T-helper 17 cell (primary cell): ENCODE measurements at regions not wholly inside any gene's neighbourhood (a gene's known extent, or its start where the extent isn't known, plus 50 kb on each side); places are given as distances from the start of the nearest gene placed in this dataset.
"Not testable (repeated sequence)": the region's sequence is repeated elsewhere in the genome, so short reads cannot be mapped to it uniquely, and the experiment has no call there.

Source experiments
- ATAC-seq: fragments of 150-1000 bp; cut with Tn5 transposase; 2 replicates; pipeline ENCODE4 v1.10.0; 2021; ENCODE audit warnings: mild to moderate bottlenecking, moderate library complexity
- DNase-seq, 3 donors: peaks; one replicate each; pipeline versions ENCODE4 v3.0.0 to v3.0.0-alpha.2; 2020 to 2021
- H3K9me3 ChIP-seq: one replicate; pipeline ENCODE4 v1.7.0; 2013; ENCODE audit warnings: low read length, mild to moderate bottlenecking; ENCODE audit not compliant: control insufficient read depth, poor library complexity, severe bottlenecking
- H3K27ac Mint-ChIP-seq: one replicate; pipeline ENCODE4 v1.8.0; 2022; ENCODE audit warnings: mild to moderate bottlenecking, moderate library complexity, mixed read lengths
- H3K27me3 Mint-ChIP-seq: one replicate; pipeline ENCODE4 v1.8.0; 2022; ENCODE audit warnings: mixed read lengths
- H3K36me3 Mint-ChIP-seq: one replicate; pipeline ENCODE4 v1.8.0; 2022; ENCODE audit warnings: low read depth, mixed read lengths
- H3K4me1 Mint-ChIP-seq: one replicate; pipeline ENCODE4 v1.8.0; 2022; ENCODE audit warnings: mild to moderate bottlenecking, mixed read lengths
- H3K4me3 Mint-ChIP-seq: one replicate; pipeline ENCODE4 v1.8.0; 2022; ENCODE audit warnings: mild to moderate bottlenecking, moderate library complexity, mixed read lengths

- not testable (repeated sequence) for H3K4me1 Mint-ChIP-seq, DNase-seq, H3K36me3 Mint-ChIP-seq, H3K4me3 Mint-ChIP-seq, H3K9me3 ChIP-seq, H3K27me3 Mint-ChIP-seq, H3K27ac Mint-ChIP-seq, ATAC-seq
Measured at GRCh38 chr2:131966671-131967070, 195.1 kb downstream of the ANKRD30BL start.

GRCh38 chr2:131966256-131966655 lies 195.5 kb downstream of the ANKRD30BL start:
- H3K36me3 Mint-ChIP-seq: no peaks in the 10 kb centered on the region
- no peak for ATAC-seq

GRCh38 chr2:131958019-131958609 lies 203.6 kb downstream of the ANKRD30BL start:
- not testable (repeated sequence) for H3K36me3 Mint-ChIP-seq, H3K27me3 Mint-ChIP-seq, H3K9me3 ChIP-seq, H3K27ac Mint-ChIP-seq, H3K4me3 Mint-ChIP-seq, H3K4me1 Mint-ChIP-seq, ATAC-seq, DNase-seq

More at GRCh38 chr2:131966256-131966655, 195.5 kb downstream of the ANKRD30BL start:
- no peaks in the 10 kb centered on the region for H3K9me3 ChIP-seq
- Mint-ChIP-seq H3K4me1 (no peaks in the 10 kb centered on the region), H3K27ac (no peak overlapping the region), H3K27me3 (no peaks in the 10 kb centered on the region), H3K4me3 (no peak overlapping the region)
- DNase-seq: no peak

- not testable (repeated sequence) for ATAC-seq, H3K4me1 Mint-ChIP-seq, H3K36me3 Mint-ChIP-seq, H3K4me3 Mint-ChIP-seq, H3K27me3 Mint-ChIP-seq, DNase-seq, H3K27ac Mint-ChIP-seq, H3K9me3 ChIP-seq
Measured at GRCh38 chr2:131948641-131949040, 213.1 kb downstream of the ANKRD30BL start.

- H3K27me3 Mint-ChIP-seq, H3K4me3 Mint-ChIP-seq, DNase-seq, H3K4me1 Mint-ChIP-seq, H3K36me3 Mint-ChIP-seq, ATAC-seq, H3K27ac Mint-ChIP-seq, H3K9me3 ChIP-seq: not testable (repeated sequence)
Measured at GRCh38 chr2:131923287-131923686, 238.5 kb downstream of the ANKRD30BL start.

- H3K27ac Mint-ChIP-seq, DNase-seq, H3K9me3 ChIP-seq, H3K4me3 Mint-ChIP-seq, ATAC-seq, H3K27me3 Mint-ChIP-seq, H3K4me1 Mint-ChIP-seq, H3K36me3 Mint-ChIP-seq: not testable (repeated sequence)
Measured at GRCh38 chr2:131922854-131923253, 238.9 kb downstream of the ANKRD30BL start.
